MCF 10A (cell line): ENCODE measurements at regions not wholly inside any gene's neighbourhood (a gene's known extent, or its start where the extent isn't known, plus 50 kb on each side); places are given as distances from the start of the nearest gene placed in this dataset.

Source experiments
- BruUV-seq: library from RNA; stranded (reverse); fragments of 400-500 nt; replicated peaks from 2 replicates; lab custom pipeline; 2021; lab: Mats Ljungman, UMichigan
- CTCF ChIA-PET: fragments of 300-600 bp; sonication (Branson Sonifier 250); formaldehyde crosslinking; extraction: SDS; loops from one replicate; lab custom pipeline; 2021; ENCODE audit warnings: antibody characterized with exemption, inconsistent platforms; lab: Yijun Ruan, JAX
- POLR2A ChIA-PET: fragments of 300-600, 350-650 bp; sonication (Branson Sonifier 250); formaldehyde crosslinking; extraction: SDS; loops from one replicate; lab custom pipeline; 2020; ENCODE audit warnings: antibody characterized with exemption, inconsistent platforms; lab: Yijun Ruan, JAX
- DNase-seq: peaks from one replicate; pipeline ENCODE4 v3.0.0-alpha.2; 2018; ENCODE audit not compliant: unreplicated experiment
- H3K27ac Mint-ChIP-seq: one replicate; pipeline ENCODE4 v1.8.0; 2022; ENCODE audit warnings: mild to moderate bottlenecking, low read depth, mixed read lengths; ENCODE audit not compliant: unreplicated experiment
- H3K27me3 Mint-ChIP-seq: one replicate; pipeline ENCODE4 v1.8.0; 2022; ENCODE audit warnings: mixed read lengths; ENCODE audit not compliant: insufficient read depth, unreplicated experiment
- H3K36me3 Mint-ChIP-seq: one replicate; pipeline ENCODE4 v1.8.0; 2022; ENCODE audit warnings: mild to moderate bottlenecking, moderate library complexity, mixed read lengths; ENCODE audit not compliant: insufficient read depth, unreplicated experiment
- H3K4me1 Mint-ChIP-seq: one replicate; pipeline ENCODE4 v1.8.0; 2022; ENCODE audit warnings: mixed read lengths; ENCODE audit not compliant: insufficient read depth, unreplicated experiment
- H3K4me3 Mint-ChIP-seq: one replicate; pipeline ENCODE4 v1.8.0; 2022; ENCODE audit warnings: mild to moderate bottlenecking, moderate library complexity, mixed read lengths; ENCODE audit not compliant: unreplicated experiment
- H3K9me3 Mint-ChIP-seq: one replicate; pipeline ENCODE4 v1.8.0; 2022; ENCODE audit warnings: mixed read lengths; ENCODE audit not compliant: unreplicated experiment
- CTCF ChIP-seq: fragments of 200-600 bp; IDR thresholded peaks from one replicate; pipeline ENCODE4 v1.8.0; 2022; ENCODE audit warnings: antibody characterized with exemption, mild to moderate bottlenecking; ENCODE audit not compliant: unreplicated experiment
- intact Hi-C: fragments of 100-400 bp; cut with micrococcal nuclease; formaldehyde crosslinking; loops from 2 replicates; pipeline ENCODE4 v1.14.1; 2022

GRCh38 chr3:162193148-162194095 lies 696.8 kb downstream of the OTOL1 start:
- no peak for TF ChIP-seq CTCF
- BruUV-seq = no TSS peak
- Mint-ChIP-seq H3K27me3 (no peaks in the 10 kb centered on the region), H3K36me3 (no peaks in the 10 kb centered on the region), H3K9me3 (peaks cover 13% of the 10 kb centered on the region), H3K4me3 (no peak overlapping the region), H3K27ac (no peak overlapping the region), H3K4me1 (no peaks in the 10 kb centered on the region)
- POLR2A ChIA-PET = no interaction called here
- intact Hi-C loops = no loop called here
- CTCF ChIA-PET = no interaction called here
- no peak for DNase-seq

DNA sequence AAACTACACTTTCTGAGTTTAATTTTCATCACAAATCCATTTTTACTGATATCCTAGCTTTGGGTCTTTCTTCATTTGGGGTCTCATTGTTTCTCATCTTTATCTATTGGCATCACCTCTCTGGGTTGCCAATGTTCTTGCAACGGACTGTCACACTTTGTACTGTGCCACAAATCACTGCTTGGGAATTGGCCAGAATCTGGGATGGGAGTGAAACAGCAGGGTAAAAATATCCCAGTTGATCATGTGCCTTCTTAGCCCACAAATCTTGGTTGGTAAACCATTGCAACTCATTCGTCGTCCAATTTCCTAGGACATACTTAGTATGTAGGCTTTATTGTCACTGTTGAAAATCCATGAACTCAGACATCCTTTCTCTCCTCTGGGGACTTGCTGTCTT lies 698.5 kb downstream of the OTOL1 start:
- POLR2A ChIA-PET = no interaction called here
- Mint-ChIP-seq H3K9me3 (peaks cover under 1% of the 10 kb centered on the region), H3K4me1 (no peaks in the 10 kb centered on the region), H3K4me3 (no peak overlapping the region), H3K27ac (no peak overlapping the region), H3K36me3 (no peaks in the 10 kb centered on the region), H3K27me3 (no peaks in the 10 kb centered on the region)
- intact Hi-C loops = no loop called here
- CTCF ChIA-PET = no interaction called here
- BruUV-seq = no TSS peak
- no peak for DNase-seq
- TF ChIP-seq CTCF = no peak

GRCh38 chr3:162196964-162197363 lies 700.4 kb downstream of the OTOL1 start:
- intact Hi-C loops = no loop called here
- CTCF ChIA-PET = no interaction called here

More at GRCh38 chr3:162196964-162197363, 700.4 kb downstream of the OTOL1 start:
- TF ChIP-seq CTCF = no peak
- Mint-ChIP-seq H3K27ac (no peak overlapping the region), H3K36me3 (no peaks in the 10 kb centered on the region), H3K4me1 (no peaks in the 10 kb centered on the region), H3K9me3 (no peaks in the 10 kb centered on the region), H3K27me3 (no peaks in the 10 kb centered on the region), H3K4me3 (no peak overlapping the region)
- no peak for DNase-seq
- BruUV-seq = no TSS peak
- POLR2A ChIA-PET = no interaction called here
